HEK293T (cell line): ENCODE measurements at regions not wholly inside any gene's neighbourhood (a gene's known extent, or its start where the extent isn't known, plus 50 kb on each side); places are given as distances from the start of the nearest gene placed in this dataset.
A peak's percentile ranks its signal among the peaks of the same experiment; 100 is the strongest.
"Not testable (repeated sequence)": the region's sequence is repeated elsewhere in the genome, so short reads cannot be mapped to it uniquely, and the experiment has no call there.

ENCODE experiments used
- CTCF ChIA-PET: fragments of 350-600 bp; formaldehyde crosslinking; extraction: SDS; loops from one replicate; lab custom pipeline; 2021; ENCODE audit warnings: antibody characterized with exemption, inconsistent platforms; lab: Yijun Ruan, JAX
- POLR2A ChIA-PET: fragments of 350-600 bp; formaldehyde crosslinking; extraction: SDS; loops from one replicate; lab custom pipeline; 2020; ENCODE audit warnings: antibody characterized with exemption, inconsistent platforms; lab: Yijun Ruan, JAX
- DNase-seq: peaks from one replicate; pipeline ENCODE4 v3.0.0; 2012; ENCODE audit warnings: mixed read lengths; ENCODE audit errors: extremely low spot score
- ARNT ChIP-seq: fragments of 450-650 bp; IDR thresholded peaks from 2 replicates; pipeline ENCODE4 v1.6.1; 2017; ENCODE audit warnings: mild to moderate bottlenecking
- BHLHE40 ChIP-seq: fragments of 450-650 bp; IDR thresholded peaks from 2 replicates; pipeline ENCODE4 v1.6.1; 2016; ENCODE audit warnings: mild to moderate bottlenecking, moderate library complexity, borderline replicate concordance
- CTBP1 ChIP-seq: fragments of 450-650 bp; IDR thresholded peaks from 2 replicates; pipeline ENCODE4 v1.6.1; 2016; ENCODE audit warnings: borderline replicate concordance
- ELF4 ChIP-seq: fragments of 450-650 bp; IDR thresholded peaks from 2 replicates; pipeline ENCODE4 v1.6.1; 2017; ENCODE audit warnings: antibody characterized with exemption
- FOXA1 ChIP-seq: fragments of 450-650 bp; IDR thresholded peaks from 2 replicates; pipeline ENCODE4 v1.6.1; 2016; ENCODE audit warnings: mild to moderate bottlenecking
- FOXK2 ChIP-seq: fragments of 450-650 bp; IDR thresholded peaks from 2 replicates; pipeline ENCODE4 v1.6.1; 2016; ENCODE audit warnings: mild to moderate bottlenecking
- FOXM1 ChIP-seq: fragments of 450-650 bp; IDR thresholded peaks from 2 replicates; pipeline ENCODE4 v1.6.1; 2017; ENCODE audit warnings: mild to moderate bottlenecking, borderline replicate concordance
- HDGF ChIP-seq: fragments of 450-650 bp; IDR thresholded peaks from 2 replicates; pipeline ENCODE4 v1.6.1; 2017; ENCODE audit warnings: antibody characterized with exemption, borderline replicate concordance
- L3MBTL2 ChIP-seq: fragments of 450-650 bp; conservative IDR thresholded peaks from 2 replicates; pipeline ENCODE4 v1.6.1; 2016; ENCODE audit warnings: mild to moderate bottlenecking
- LEF1 ChIP-seq: fragments of 450-650 bp; IDR thresholded peaks from 2 replicates; pipeline ENCODE4 v1.6.1; 2017; ENCODE audit warnings: mild to moderate bottlenecking, borderline replicate concordance
- NFRKB ChIP-seq: fragments of 450-650 bp; IDR thresholded peaks from 2 replicates; pipeline ENCODE4 v1.6.1; 2016; ENCODE audit warnings: mild to moderate bottlenecking, moderate library complexity
- PKNOX1 ChIP-seq: fragments of 450-650 bp; IDR thresholded peaks from 2 replicates; pipeline ENCODE4 v1.6.1; 2016
- SP1 ChIP-seq: fragments of 450-650 bp; IDR thresholded peaks from 2 replicates; pipeline ENCODE4 v1.6.1; 2017
- SUZ12 ChIP-seq: fragments of 450-650 bp; IDR thresholded peaks from 2 replicates; pipeline ENCODE4 v1.6.1; 2016; ENCODE audit warnings: mild to moderate bottlenecking
- TARDBP ChIP-seq: fragments of 450-650 bp; IDR thresholded peaks from 2 replicates; pipeline ENCODE4 v1.6.1; 2016
- ZNF384 ChIP-seq: fragments of 450-650 bp; IDR thresholded peaks from 2 replicates; pipeline ENCODE4 v1.6.1; 2016

GRCh38 chr14:106436310-106436905, 910.0 kb downstream of the TMEM121 start:
- peak; percentile 13 for DNase-seq
- POLR2A ChIA-PET: no interaction called here
- CTCF ChIA-PET: interaction anchor here (0.6 to 0.7 kb wide), 5 partner anchors 31 to 173 kb away, joined by 3 to 11 read pairs (median 4); no protein-coding TSS in a partner anchor
- TF ChIP-seq FOXK2 (no peak), SP1 (no peak), ZNF384 (no peak), L3MBTL2 (no peak), LEF1 (no peak), NFRKB (no peak), SUZ12 (no peak), CTBP1 (no peak), PKNOX1 (no peak), FOXM1 (no peak), BHLHE40 (no peak), TARDBP (no peak)

- DNase-seq: peak; percentile 7
- POLR2A ChIA-PET: no interaction called here
- no peak for TF ChIP-seq BHLHE40
- no peak for TF ChIP-seq ZNF384
- TF ChIP-seq LEF1: no peak
- no peak for TF ChIP-seq CTBP1
- TF ChIP-seq FOXM1: no peak
- no peak for TF ChIP-seq L3MBTL2
- TF ChIP-seq NFRKB: no peak
- no peak for TF ChIP-seq ARNT
- no peak for TF ChIP-seq PKNOX1
- no peak for TF ChIP-seq HDGF
- TF ChIP-seq FOXK2: no peak
- no peak for TF ChIP-seq SUZ12
- TF ChIP-seq ELF4: no peak
- TF ChIP-seq TARDBP: no peak
- TF ChIP-seq FOXA1: no peak
- no peak for TF ChIP-seq SP1
- CTCF ChIA-PET: no interaction called here
These were observed 916.5 kb downstream of the TMEM121 start for GRCh38 chr14:106442857-106443256.

DNA sequence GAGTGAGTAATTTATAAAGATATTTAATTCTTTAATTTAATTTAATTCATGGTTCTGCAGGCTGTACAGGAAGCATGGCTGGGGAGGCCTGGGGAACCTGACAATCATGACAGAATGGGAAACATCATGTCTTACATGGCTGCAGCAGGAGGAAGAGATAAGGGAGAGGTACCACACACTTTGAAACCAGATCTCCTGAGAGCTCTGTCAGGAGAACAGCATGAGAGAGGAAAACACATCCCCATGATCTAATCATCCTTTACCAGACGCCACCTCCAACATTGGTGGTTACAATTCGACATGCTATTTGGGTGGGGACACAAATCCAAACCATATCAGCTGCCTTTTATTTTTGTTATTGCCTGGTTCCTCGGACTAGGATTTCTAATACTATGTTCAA, 928.6 kb downstream of the TMEM121 start:
- POLR2A ChIA-PET: no interaction called here
- DNase-seq: no peak
- CTCF ChIA-PET: no interaction called here
- TF ChIP-seq ELF4 (no peak), BHLHE40 (no peak), SUZ12 (no peak), TARDBP (no peak), ARNT (no peak), FOXA1 (no peak), FOXK2 (no peak), FOXM1 (no peak), SP1 (no peak), LEF1 (no peak), ZNF384 (no peak), CTBP1 (no peak), L3MBTL2 (no peak), HDGF (no peak), PKNOX1 (no peak), NFRKB (no peak)

DNA sequence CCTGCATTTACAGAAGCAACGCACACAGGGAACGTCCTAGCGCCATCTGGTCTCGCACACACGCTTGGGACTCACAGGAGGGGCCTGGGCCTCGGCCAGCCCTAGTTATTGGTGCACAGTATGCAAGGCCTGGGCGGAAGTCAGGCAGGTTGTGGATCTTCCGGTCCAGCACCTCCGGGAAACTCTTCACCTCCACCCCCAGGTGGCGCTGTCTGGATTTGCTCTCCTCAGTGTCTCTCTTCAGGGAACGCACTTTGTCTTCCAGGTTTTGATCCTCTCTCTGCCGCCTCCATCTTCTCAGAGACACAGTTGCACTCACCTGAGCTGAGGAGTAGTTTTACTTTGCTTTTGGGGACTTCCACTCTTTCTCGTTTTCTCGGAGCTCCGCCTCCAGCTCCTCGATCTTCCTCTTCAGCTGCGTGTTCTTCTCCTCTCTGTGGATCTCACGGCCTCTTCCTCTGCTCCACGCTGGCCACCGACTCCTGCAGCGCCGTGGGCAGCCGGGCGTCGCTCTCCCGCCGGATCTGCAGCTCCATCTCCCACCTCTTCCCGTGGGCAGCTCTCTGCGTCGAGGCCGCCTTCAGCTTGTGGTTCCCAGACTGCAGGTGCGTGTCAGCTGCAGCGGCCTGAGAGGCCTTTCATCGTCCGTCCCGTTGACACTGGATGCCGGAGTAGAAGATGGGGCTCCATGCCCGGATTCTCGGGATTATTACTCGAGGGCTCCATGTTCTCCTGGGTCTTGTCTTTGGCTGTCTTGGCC, 933.8 kb downstream of the TMEM121 start:
- peak; percentile 46 for DNase-seq
- POLR2A ChIA-PET: no interaction called here
- CTCF ChIA-PET: no interaction called here
- TF ChIP-seq HDGF: no peak
- no peak for TF ChIP-seq FOXK2
- no peak for TF ChIP-seq LEF1
- TF ChIP-seq ARNT: no peak
- TF ChIP-seq CTBP1: no peak
- TF ChIP-seq FOXM1: no peak
- no peak for TF ChIP-seq TARDBP
- TF ChIP-seq FOXA1: no peak
- TF ChIP-seq SP1: no peak

GRCh38 chr14:106460916-106461315, 934.5 kb downstream of the TMEM121 start:
- POLR2A ChIA-PET: no interaction called here
- DNase-seq: no peak
- CTCF ChIA-PET: no interaction called here
- no peak for TF ChIP-seq L3MBTL2
- TF ChIP-seq TARDBP: no peak
- TF ChIP-seq FOXM1: no peak
- TF ChIP-seq ZNF384: no peak
- TF ChIP-seq FOXA1: no peak
- TF ChIP-seq NFRKB: no peak
- no peak for TF ChIP-seq ARNT
- no peak for TF ChIP-seq ELF4
- TF ChIP-seq FOXK2: no peak
- TF ChIP-seq SUZ12: no peak
- no peak for TF ChIP-seq BHLHE40
- no peak for TF ChIP-seq LEF1
- no peak for TF ChIP-seq PKNOX1
- no peak for TF ChIP-seq HDGF
- no peak for TF ChIP-seq CTBP1

DNA sequence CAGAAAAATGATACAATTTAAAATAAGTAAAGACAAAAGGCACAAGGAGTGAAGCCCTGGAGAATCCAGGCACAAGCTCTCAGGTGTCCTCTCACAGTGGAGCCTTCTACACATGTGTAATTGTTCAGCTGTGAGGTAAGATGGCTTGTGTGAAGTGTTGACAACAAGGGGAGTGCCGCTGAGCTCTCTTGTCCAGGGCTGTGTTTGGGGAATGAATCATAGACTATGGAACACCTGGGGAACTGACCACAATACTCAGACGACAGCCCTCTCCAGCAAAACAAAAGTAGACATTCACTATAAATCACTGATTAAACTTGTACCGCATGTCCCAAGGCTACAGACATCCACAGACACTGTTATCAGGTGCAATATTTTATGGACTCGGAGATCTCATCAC, 940.1 kb downstream of the TMEM121 start:
- CTCF ChIA-PET: interaction anchor here (0.6 kb wide), 2 partner anchors 30 to 409 kb away, joined by 11 read pairs; no protein-coding TSS in a partner anchor
- POLR2A ChIA-PET, DNase-seq: not testable (repeated sequence)

GRCh38 chr14:106468869-106469268, 942.5 kb downstream of the TMEM121 start:
- POLR2A ChIA-PET, CTCF ChIA-PET, DNase-seq: not testable (repeated sequence)

- POLR2A ChIA-PET, CTCF ChIA-PET, DNase-seq: not testable (repeated sequence)
These were observed 943.6 kb downstream of the TMEM121 start for GRCh38 chr14:106470028-106470427.
